ENCODE measurements at regions not wholly inside any gene's neighbourhood (a gene's known extent, or its start where the extent isn't known, plus 50 kb on each side); places are given as distances from the start of the nearest gene placed in this dataset.

GRCh38 chr2:184517402-184517801 is 80.9 kb upstream of the ZNF804A start:
- ATAC-seq (replicated peaks in 6 of 8): no peak
- Histone ChIP-seq H3K4me1 (replicated peaks in 1 of 2) (no peaks in the 10 kb centered on the region), H3K27ac (no peak overlapping the region), H3K4me3 (no peak overlapping the region)
- WGBS, 10 experiments: 0 to 94% (median 47%) methylated on average over 1 of the region's 1 CpG; no CpG with 5 or more reads in 1 of the 10 experiments
- in situ Hi-C loops (cut with MboI; ENCODE audit: low pct_unique_long_range_greater_than_20kb in 2 of 9, low sequenced_read_pairs in 9 of 9, unreplicated experiment in 9 of 9): no loop called here

GRCh38 chr2:184520441-184520840 is 77.9 kb upstream of the ZNF804A start:
- H3K4me1 ChIP-seq (replicated peaks in 1 of 2): no peaks in the 10 kb centered on the region
- in situ Hi-C loops (cut with MboI; ENCODE audit: low pct_unique_long_range_greater_than_20kb in 2 of 9, low sequenced_read_pairs in 9 of 9, unreplicated experiment in 9 of 9): no loop called here
- no peak for ATAC-seq (replicated peaks in 6 of 8)
- H3K27ac ChIP-seq: no peak overlapping the region
- no peak overlapping the region for H3K4me3 ChIP-seq
- WGBS, 10 experiments: 0 to 70% (median 44%) methylated on average over 1 of the region's 1 CpG

- in situ Hi-C loops (cut with MboI; ENCODE audit: low pct_unique_long_range_greater_than_20kb in 2 of 9, low sequenced_read_pairs in 9 of 9, unreplicated experiment in 9 of 9): no loop called here
- H3K4me1 ChIP-seq (replicated peaks in 1 of 2): no peaks in the 10 kb centered on the region
- 48 to 100% (median 86%) methylated on average over 2 to 8 of the region's 11 CpGs; no CpG with 5 or more reads in 6 of the 10 experiments for WGBS, 10 experiments
- ATAC-seq (replicated peaks in 6 of 8): no peak
- H3K27ac ChIP-seq: no peak overlapping the region
- no peak overlapping the region for H3K4me3 ChIP-seq
These were observed 74.6 kb upstream of the ZNF804A start for GRCh38 chr2:184523732-184524131.

- in situ Hi-C loops (cut with MboI; ENCODE audit: low pct_unique_long_range_greater_than_20kb in 2 of 9, low sequenced_read_pairs in 9 of 9, unreplicated experiment in 9 of 9): no loop called here
These were observed 73.6 kb upstream of the ZNF804A start for GRCh38 chr2:184524551-184525382.

GRCh38 chr2:184527058-184527457 is 71.3 kb upstream of the ZNF804A start:
- Histone ChIP-seq H3K4me1 (replicated peaks in 1 of 2) (no peaks in the 10 kb centered on the region), H3K4me3 (no peak overlapping the region), H3K27ac (no peak overlapping the region)
- in situ Hi-C loops (cut with MboI; ENCODE audit: low pct_unique_long_range_greater_than_20kb in 2 of 9, low sequenced_read_pairs in 9 of 9, unreplicated experiment in 9 of 9): no loop called here
- ATAC-seq (replicated peaks in 6 of 8): no peak

More at GRCh38 chr2:184524551-184525382, 73.6 kb upstream of the ZNF804A start:
- Histone ChIP-seq H3K4me3 (no peak overlapping the region), H3K4me1 (replicated peaks in 1 of 2) (no peaks in the 10 kb centered on the region), H3K27ac (no peak overlapping the region)
- no peak for ATAC-seq (replicated peaks in 6 of 8)
- 0 to 100% (median 77%) methylated on average over 1 to 10 of the region's 16 CpGs; no CpG with 5 or more reads in 3 of the 10 experiments for WGBS, 10 experiments

GRCh38 chr2:184528119-184528518 is 70.2 kb upstream of the ZNF804A start:
- Histone ChIP-seq H3K4me1 (replicated peaks in 1 of 2) (no peaks in the 10 kb centered on the region), H3K4me3 (no peak overlapping the region), H3K27ac (no peak overlapping the region)
- 0 to 73% (median 58%) methylated on average over 2 of the region's 2 CpGs; no CpG with 5 or more reads in 3 of the 10 experiments for WGBS, 10 experiments
- ATAC-seq (replicated peaks in 6 of 8): no peak
- in situ Hi-C loops (cut with MboI; ENCODE audit: low pct_unique_long_range_greater_than_20kb in 2 of 9, low sequenced_read_pairs in 9 of 9, unreplicated experiment in 9 of 9): no loop called here

- H3K4me3 ChIP-seq: no peak overlapping the region
- H3K27ac ChIP-seq: no peak overlapping the region
- 17 to 100% (median 33%) methylated on average over 1 to 2 of the region's 7 CpGs; no CpG with 5 or more reads in 7 of the 10 experiments for WGBS, 10 experiments
- H3K4me1 ChIP-seq (replicated peaks in 1 of 2): no peaks in the 10 kb centered on the region
- in situ Hi-C loops (cut with MboI; ENCODE audit: low pct_unique_long_range_greater_than_20kb in 2 of 9, low sequenced_read_pairs in 9 of 9, unreplicated experiment in 9 of 9): no loop called here
- no peak for ATAC-seq (replicated peaks in 6 of 8)
These were observed 68.1 kb upstream of the ZNF804A start for GRCh38 chr2:184530239-184530638.

- Histone ChIP-seq H3K4me1 (replicated peaks in 1 of 2) (no peaks in the 10 kb centered on the region), H3K4me3 (no peak overlapping the region), H3K27ac (no peak overlapping the region)
- WGBS, 10 experiments: 20 to 100% methylated on average over 1 of the region's 6 CpGs; no CpG with 5 or more reads in 8 of the 10 experiments
- no peak for ATAC-seq (replicated peaks in 6 of 8)
- in situ Hi-C loops (cut with MboI; ENCODE audit: low pct_unique_long_range_greater_than_20kb in 2 of 9, low sequenced_read_pairs in 9 of 9, unreplicated experiment in 9 of 9): no loop called here
These were observed 67.4 kb upstream of the ZNF804A start for GRCh38 chr2:184530959-184531358.

- no peak for ATAC-seq (replicated peaks in 6 of 8)
- Histone ChIP-seq H3K4me1 (replicated peaks in 1 of 2) (no peaks in the 10 kb centered on the region), H3K27ac (no peak overlapping the region), H3K4me3 (no peak overlapping the region)
- in situ Hi-C loops (cut with MboI; ENCODE audit: low pct_unique_long_range_greater_than_20kb in 2 of 9, low sequenced_read_pairs in 9 of 9, unreplicated experiment in 9 of 9): no loop called here
These were observed 65.8 kb upstream of the ZNF804A start for GRCh38 chr2:184532551-184532950.

- in situ Hi-C loops (cut with MboI; ENCODE audit: low pct_unique_long_range_greater_than_20kb in 2 of 9, low sequenced_read_pairs in 9 of 9, unreplicated experiment in 9 of 9): no loop called here
- Histone ChIP-seq H3K4me1 (replicated peaks in 1 of 2) (no peaks in the 10 kb centered on the region), H3K27ac (no peak overlapping the region), H3K4me3 (no peak overlapping the region)
- WGBS, 10 experiments: 0 to 100% (median 86%) methylated on average over 1 to 3 of the region's 3 CpGs
- ATAC-seq (replicated peaks in 6 of 8): no peak
These were observed 63.3 kb upstream of the ZNF804A start for GRCh38 chr2:184534986-184535385.

GRCh38 chr2:184540246-184540789 is 58.0 kb upstream of the ZNF804A start:
- in situ Hi-C loops (cut with MboI; ENCODE audit: low pct_unique_long_range_greater_than_20kb in 2 of 9, low sequenced_read_pairs in 9 of 9, unreplicated experiment in 9 of 9): no loop called here
- Histone ChIP-seq H3K27ac (no peak overlapping the region), H3K4me3 (no peak overlapping the region), H3K4me1 (replicated peaks in 1 of 2) (no peaks in the 10 kb centered on the region)
- ATAC-seq (replicated peaks in 6 of 8): no peak

GRCh38 chr2:184541591-184541990 is 56.7 kb upstream of the ZNF804A start:
- Histone ChIP-seq H3K4me3 (no peak overlapping the region), H3K27ac (no peak overlapping the region), H3K4me1 (replicated peaks in 1 of 2) (no peaks in the 10 kb centered on the region)
- ATAC-seq (replicated peaks in 6 of 8): no peak
- in situ Hi-C loops (cut with MboI; ENCODE audit: low pct_unique_long_range_greater_than_20kb in 2 of 9, low sequenced_read_pairs in 9 of 9, unreplicated experiment in 9 of 9): no loop called here
- 0 to 100% (median 62%) methylated on average over 1 to 2 of the region's 2 CpGs; no CpG with 5 or more reads in 2 of the 10 experiments for WGBS, 10 experiments

GRCh38 chr2:184543832-184544231 is 54.5 kb upstream of the ZNF804A start:
- ATAC-seq (replicated peaks in 6 of 8): no peak
- Histone ChIP-seq H3K27ac (no peak overlapping the region), H3K4me3 (no peak overlapping the region), H3K4me1 (replicated peaks in 1 of 2) (no peaks in the 10 kb centered on the region)
- in situ Hi-C loops (cut with MboI; ENCODE audit: low pct_unique_long_range_greater_than_20kb in 2 of 9, low sequenced_read_pairs in 9 of 9, unreplicated experiment in 9 of 9): no loop called here
- WGBS, 10 experiments: 0 to 100% (median 60%) methylated on average over 1 of the region's 1 CpG; no CpG with 5 or more reads in 2 of the 10 experiments
